Muscle of back (tissue), 3 donors: ENCODE measurements at regions not wholly inside any gene's neighbourhood (a gene's known extent, or its start where the extent isn't known, plus 50 kb on each side); places are given as distances from the start of the nearest gene placed in this dataset.
"Not testable (repeated sequence)": the region's sequence is repeated elsewhere in the genome, so short reads cannot be mapped to it uniquely, and the experiment has no call there.

Source experiments
- DNase-seq, 3 donors: peaks; one replicate each; pipeline versions ENCODE4 v3.0.0 to v3.0.0-alpha.2; 2013

- no peak for DNase-seq
These were observed 223.9 kb upstream of the SHH start for GRCh38 chr7:156036153-156036552.

GRCh38 chr7:156035387-156035786, 223.1 kb upstream of the SHH start:
- not testable (repeated sequence) for DNase-seq

- no peak for DNase-seq
These were observed 222.1 kb upstream of the SHH start for GRCh38 chr7:156034397-156034796.

- DNase-seq, result no peak
These were observed 220.7 kb upstream of the SHH start for GRCh38 chr7:156032973-156033372.

GRCh38 chr7:156031679-156032478, 219.6 kb upstream of the SHH start:
- no peak for DNase-seq

- no peak for DNase-seq
These were observed 217.3 kb upstream of the SHH start for GRCh38 chr7:156029460-156030007.

GRCh38 chr7:156028521-156028920, 216.3 kb upstream of the SHH start:
- DNase-seq, result no peak

- no peak for DNase-seq
These were observed 215.6 kb upstream of the SHH start for GRCh38 chr7:156027821-156028220.

GRCh38 chr7:156026603-156027002, 214.3 kb upstream of the SHH start:
- no peak for DNase-seq

- DNase-seq, result no peak
These were observed 213.9 kb upstream of the SHH start for GRCh38 chr7:156026076-156026600.

GRCh38 chr7:156025675-156026074, 213.4 kb upstream of the SHH start:
- DNase-seq, result no peak

- DNase-seq, result no peak
These were observed 211.9 kb upstream of the SHH start for GRCh38 chr7:156024201-156024600.

- no peak for DNase-seq
These were observed 210.5 kb upstream of the SHH start for GRCh38 chr7:156022483-156023459.

GRCh38 chr7:156021471-156021870, 209.2 kb upstream of the SHH start:
- DNase-seq, result no peak

- no peak for DNase-seq
These were observed 208.3 kb upstream of the SHH start for GRCh38 chr7:156020566-156020965.

- no peak for DNase-seq
These were observed 207.7 kb upstream of the SHH start for GRCh38 chr7:156019776-156020565.

GRCh38 chr7:156019308-156019707, 207.0 kb upstream of the SHH start:
- DNase-seq, result no peak

GRCh38 chr7:156017916-156018700, 205.8 kb upstream of the SHH start:
- no peak for DNase-seq

- DNase-seq, result no peak
These were observed 205.2 kb upstream of the SHH start for GRCh38 chr7:156017431-156017830.

GRCh38 chr7:156015237-156016020, 203.2 kb upstream of the SHH start:
- no peak for DNase-seq
